ENCODE measurements at regions not wholly inside any gene's neighbourhood (a gene's known extent, or its start where the extent isn't known, plus 50 kb on each side); places are given as distances from the start of the nearest gene placed in this dataset.

GRCh38 chr4:19823781-19824180 lies 427.9 kb upstream of the SLIT2 start:
- Histone ChIP-seq H3K4me3 (no peak overlapping the region), H3K27ac (no peak overlapping the region)

DNA sequence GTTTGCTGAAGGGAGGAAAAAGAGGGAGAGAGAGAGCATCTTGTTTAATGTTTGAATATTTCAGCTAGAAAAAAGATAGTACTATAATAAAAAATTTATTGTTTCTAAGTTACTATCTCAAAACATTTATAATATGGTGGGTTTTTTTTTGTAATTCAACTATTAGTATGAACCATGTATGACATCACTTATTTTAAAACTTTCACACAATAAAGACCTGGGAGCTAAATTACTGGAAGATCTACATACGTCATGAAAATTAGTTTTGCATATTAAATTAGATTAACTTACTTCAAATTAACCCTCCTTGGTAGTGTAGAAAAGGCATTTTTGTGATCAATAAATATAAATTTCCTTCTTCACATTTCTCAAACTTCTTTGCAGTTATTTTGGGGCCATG lies 432.0 kb upstream of the SLIT2 start:
- Histone ChIP-seq H3K27ac (no peak overlapping the region), H3K4me3 (no peak overlapping the region)

- H3K4me3 ChIP-seq, result no peak overlapping the region
- no peak overlapping the region for H3K27ac ChIP-seq
These were observed 441.7 kb upstream of the SLIT2 start for GRCh38 chr4:19809989-19810388.

DNA sequence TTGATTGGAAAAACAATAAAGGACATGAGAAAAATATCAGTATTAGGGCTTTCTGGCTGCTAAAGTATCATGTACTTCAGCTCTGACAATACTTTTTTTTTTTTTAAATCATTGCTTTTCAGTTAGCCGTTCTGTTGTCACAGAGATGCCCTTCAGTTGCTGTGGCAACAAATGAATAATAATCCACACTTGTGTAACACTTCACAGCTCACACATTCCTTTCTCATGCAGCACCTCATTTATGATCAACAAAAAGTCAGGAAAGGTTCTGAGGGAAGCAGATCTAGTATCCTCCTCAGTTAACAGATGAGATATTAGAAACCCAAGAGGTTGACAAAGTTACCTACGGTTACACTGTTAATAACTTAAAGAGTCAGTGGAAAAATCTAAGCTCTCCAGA lies 444.2 kb upstream of the SLIT2 start:
- Histone ChIP-seq H3K27ac (no peak overlapping the region), H3K4me3 (no peak overlapping the region)

DNA sequence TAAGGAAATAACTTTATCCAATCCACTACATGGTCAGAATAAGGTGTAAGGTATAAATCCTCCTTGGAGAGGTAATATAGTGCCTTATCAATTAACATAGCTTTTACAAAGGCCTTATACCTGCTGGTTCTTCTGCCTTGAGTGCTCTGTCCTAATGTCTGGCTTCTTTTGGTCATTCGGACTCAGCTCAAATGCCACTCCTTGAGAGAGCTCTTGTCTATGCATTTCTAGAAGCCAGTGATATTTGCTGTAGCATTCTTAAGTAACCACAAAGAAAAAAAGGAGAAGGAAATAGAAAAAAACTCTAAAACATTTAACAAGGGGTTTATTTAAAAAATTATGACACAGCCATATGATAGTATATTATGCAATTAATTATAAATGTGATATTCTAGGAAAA lies 444.8 kb upstream of the SLIT2 start:
- no peak overlapping the region for H3K27ac ChIP-seq
- no peak overlapping the region for H3K4me3 ChIP-seq

DNA sequence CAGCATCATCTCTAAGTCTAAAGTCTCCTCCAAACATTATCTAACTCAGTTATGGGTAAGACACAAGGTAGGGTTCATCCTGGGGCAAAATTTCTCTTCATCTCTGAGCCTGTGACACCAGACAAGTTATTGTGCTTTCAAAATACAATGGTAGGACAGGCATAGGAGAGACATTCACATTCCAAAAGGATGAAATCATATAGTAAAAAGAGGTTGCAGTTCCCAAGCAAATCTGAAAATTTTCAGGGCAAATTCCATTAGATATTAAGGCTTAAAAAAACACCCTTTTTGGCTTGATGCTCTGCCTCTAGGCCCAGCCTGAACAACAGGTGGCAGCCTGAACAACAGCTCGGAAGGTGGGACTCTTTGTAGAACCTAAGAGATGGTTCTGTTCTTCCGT lies 448.3 kb upstream of the SLIT2 start:
- H3K4me3 ChIP-seq, result no peak overlapping the region
- no peak overlapping the region for H3K27ac ChIP-seq

GRCh38 chr4:19793831-19794230 lies 457.9 kb upstream of the SLIT2 start:
- Histone ChIP-seq H3K4me3 (no peak overlapping the region), H3K27ac (no peak overlapping the region)

DNA sequence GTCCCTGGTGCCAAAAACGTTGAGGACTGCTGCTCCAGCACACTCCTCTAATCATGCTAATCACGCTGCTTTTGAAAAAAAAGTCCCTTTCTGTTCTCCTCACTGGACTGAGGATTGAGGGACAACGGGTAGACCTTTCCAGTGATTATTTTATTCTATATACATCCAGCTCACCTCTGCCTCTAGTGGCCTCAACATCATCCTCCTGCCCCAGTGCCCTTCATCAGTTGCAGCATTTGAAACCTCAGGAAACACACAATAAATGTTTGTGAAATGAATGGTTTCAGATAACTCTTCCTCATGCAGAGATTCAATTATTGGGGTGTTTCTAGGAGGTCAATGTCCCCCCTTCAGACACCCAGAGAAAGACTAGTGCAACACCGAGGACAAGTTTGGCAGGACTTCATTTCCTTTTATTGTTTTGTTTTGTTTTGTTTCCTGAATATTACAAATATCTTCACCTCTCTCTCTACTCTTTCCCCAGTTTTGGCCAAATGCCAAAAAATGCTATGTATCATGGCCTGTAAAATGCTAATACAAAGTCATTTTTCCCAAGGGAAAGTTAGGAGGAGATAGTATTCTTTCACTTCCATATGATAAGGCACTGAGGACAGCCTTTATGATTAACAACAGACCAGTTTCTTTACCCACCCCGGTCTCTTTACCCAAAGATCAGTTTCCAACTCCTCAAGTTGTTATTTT lies 460.1 kb upstream of the SLIT2 start:
- Histone ChIP-seq H3K27ac (no peak overlapping the region), H3K4me3 (no peak overlapping the region)

GRCh38 chr4:19786616-19787015 lies 465.1 kb upstream of the SLIT2 start:
- Histone ChIP-seq H3K4me3 (no peak overlapping the region), H3K27ac (no peak overlapping the region)

DNA sequence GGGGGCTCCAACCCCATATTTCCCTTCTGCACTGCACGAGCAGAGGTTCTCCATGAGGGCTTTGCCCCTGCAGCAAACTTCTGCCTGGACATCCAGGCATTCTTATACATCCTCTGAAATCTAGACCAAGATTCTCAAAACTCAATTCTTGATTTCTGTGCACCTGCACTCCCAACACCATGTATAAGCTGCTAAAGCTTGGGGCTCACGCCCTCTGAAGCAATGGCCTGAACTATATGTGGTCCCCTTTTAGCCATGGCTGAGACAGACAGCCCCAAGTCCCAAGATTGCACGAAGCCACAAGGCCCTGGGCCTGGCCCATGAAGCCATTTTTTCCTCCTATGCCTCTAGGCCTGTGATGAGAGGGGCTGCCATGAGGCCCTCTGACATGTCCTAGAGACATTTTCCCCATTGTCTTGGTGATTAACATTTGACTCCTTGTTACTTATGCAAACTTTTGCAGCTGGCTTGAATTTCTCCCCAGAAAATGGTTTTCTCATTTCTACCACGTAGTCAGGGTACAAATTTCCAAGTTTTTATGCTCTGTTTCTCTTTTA lies 468.0 kb upstream of the SLIT2 start:
- no peak overlapping the region for H3K4me3 ChIP-seq

GRCh38 chr4:19780871-19781270 lies 470.8 kb upstream of the SLIT2 start:
- Histone ChIP-seq H3K27ac (no peak overlapping the region), H3K4me3 (no peak overlapping the region)

More for the DNA sequence above, 468.0 kb upstream of the SLIT2 start:
- no peak overlapping the region for H3K27ac ChIP-seq

GRCh38 chr4:19776929-19777328 lies 474.8 kb upstream of the SLIT2 start:
- Histone ChIP-seq H3K4me3 (no peak overlapping the region), H3K27ac (no peak overlapping the region)

DNA sequence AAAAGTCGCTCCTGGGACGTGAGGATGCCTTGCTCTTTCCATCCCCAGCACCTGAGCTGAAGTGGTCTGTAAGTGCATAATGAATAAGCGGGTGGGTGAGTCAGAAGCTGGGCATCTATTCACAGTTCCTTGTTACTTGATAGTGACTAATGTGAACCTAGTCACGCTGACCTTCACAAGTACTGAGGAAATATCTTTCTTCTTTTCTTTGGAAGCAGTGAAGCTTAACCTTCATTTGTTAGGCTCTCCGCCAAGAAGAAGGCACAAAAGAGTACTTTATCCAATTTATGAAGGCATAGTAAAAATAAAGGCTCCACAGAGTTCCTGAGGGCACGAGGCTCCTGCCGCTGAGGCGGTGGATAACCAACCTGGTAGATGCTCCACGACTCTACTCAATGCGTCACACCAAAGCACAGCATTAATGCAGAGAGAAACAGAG lies 475.7 kb upstream of the SLIT2 start:
- H3K27ac ChIP-seq, result no peak overlapping the region
- no peak overlapping the region for H3K4me3 ChIP-seq

DNA sequence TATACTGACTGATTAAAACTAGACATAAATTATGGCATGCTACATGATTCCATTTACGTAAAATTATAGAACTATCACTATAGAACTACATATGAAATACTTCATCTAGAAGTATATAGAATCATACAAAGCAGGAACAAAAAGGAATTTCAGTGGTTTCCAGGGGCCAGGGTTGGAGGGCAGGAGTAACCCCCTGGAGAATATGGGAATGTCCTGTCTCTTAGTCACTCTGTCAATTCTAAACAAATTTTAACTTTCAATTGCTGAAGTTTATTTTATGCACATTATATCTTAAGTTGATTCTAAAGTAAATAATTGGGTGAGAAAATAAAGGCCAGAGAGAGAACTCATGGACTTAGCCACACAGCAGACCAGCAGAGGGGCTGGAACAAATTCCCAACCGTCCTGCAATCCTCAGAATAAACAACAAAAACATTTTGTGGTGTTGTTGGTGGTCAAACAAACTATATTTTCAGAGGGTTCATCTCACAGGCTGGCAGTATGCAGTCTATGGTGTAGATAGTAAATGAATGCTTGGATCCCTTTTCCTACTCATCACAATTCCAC lies 476.9 kb upstream of the SLIT2 start:
- no peak overlapping the region for H3K4me3 ChIP-seq
- H3K27ac ChIP-seq, result no peak overlapping the region

- no peak overlapping the region for H3K4me3 ChIP-seq
- no peak overlapping the region for H3K27ac ChIP-seq
These were observed 479.1 kb upstream of the SLIT2 start for GRCh38 chr4:19772581-19772980.

DNA sequence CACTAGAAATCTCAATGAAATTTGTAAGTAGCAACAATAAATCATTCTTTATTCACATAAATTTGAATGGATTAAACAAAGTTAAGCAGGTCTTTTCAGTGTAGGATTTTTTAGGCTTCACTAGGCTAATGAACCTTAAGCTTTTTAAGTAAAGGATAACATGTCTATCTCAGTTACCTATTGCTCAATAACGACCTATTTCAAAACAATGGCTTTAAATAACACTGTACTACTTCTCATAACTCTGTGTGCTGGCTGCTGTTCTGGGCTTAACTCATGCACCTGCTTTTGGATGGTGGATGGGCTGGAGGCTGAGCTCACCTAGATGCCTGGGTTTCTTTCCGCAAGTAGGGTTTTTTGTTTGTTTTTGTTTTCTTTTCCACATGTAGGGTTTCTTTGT lies 495.0 kb upstream of the SLIT2 start:
- no peak overlapping the region for H3K4me3 ChIP-seq
- no peak overlapping the region for H3K27ac ChIP-seq

DNA sequence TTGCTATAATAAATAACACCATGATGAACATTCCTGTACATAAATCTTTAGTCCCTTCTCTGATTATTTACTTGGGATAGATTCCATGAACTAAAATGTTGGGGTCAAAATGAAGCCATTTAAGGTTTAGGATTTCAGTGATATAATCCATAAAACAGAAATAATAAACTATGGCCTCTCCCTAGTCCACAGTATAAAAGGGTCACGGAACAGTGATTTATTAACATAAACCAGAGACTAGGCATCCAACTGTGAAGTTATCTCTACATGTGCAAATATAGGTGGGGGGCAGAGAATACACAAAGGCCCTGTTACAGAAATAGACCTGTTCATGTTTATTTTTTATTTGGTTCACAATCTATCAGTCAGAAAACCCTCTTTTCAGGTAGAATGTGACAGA lies 499.1 kb upstream of the SLIT2 start:
- no peak overlapping the region for H3K27ac ChIP-seq
- H3K4me3 ChIP-seq, result no peak overlapping the region

GRCh38 chr4:19748519-19749479 lies 502.9 kb upstream of the SLIT2 start:
- Histone ChIP-seq H3K27ac (peak overlapping the region in 1 of 21 experiments; percentile 43), H3K4me3 (no peak overlapping the region)

DNA sequence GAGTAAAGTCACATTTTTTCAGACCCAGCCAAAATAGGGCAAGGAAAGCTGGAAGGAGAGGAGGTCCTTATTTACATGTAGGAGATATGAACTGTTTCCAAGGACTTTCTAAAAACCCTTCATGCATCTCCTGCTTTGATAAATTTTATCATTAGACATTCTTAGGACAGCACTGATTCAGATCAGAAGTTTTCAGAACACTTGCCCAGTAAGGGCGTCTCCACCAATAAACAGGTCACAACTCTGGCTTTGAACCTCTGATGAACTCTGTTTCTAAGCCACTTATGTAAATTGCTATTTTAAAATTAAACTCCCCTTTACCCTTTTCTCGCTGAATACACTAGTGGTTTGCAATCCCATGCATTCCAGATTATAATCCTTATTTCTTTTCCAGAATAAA lies 505.3 kb upstream of the SLIT2 start:
- Histone ChIP-seq H3K27ac (no peak overlapping the region), H3K4me3 (no peak overlapping the region)

DNA sequence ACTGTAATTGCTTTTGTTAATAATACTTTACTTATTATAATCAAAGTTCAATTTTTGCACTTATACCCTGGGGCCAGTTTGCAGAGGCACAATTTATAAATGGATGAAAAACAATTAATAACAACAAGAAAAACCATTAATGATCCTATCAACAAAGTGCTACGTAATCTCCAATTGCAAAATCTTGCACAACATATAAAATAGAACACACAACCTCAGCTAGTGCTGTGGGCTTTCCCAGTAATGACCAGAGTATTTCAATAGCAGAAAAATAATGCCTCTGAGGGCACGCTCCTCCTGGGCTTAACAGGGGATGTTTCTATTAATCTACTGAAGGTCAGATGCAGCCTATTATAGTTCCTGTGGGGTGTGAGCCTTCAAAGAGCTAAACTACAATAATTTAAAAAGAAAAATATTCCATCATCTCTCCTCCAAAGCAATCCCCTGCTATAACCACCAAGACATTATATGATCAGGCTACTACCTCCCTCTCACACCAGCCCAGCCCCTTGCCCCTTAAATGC lies 508.5 kb upstream of the SLIT2 start:
- no peak overlapping the region for H3K4me3 ChIP-seq

More for the DNA sequence above, 508.5 kb upstream of the SLIT2 start:
- no peak overlapping the region for H3K27ac ChIP-seq
